Mesenchymal stem cell (in vitro differentiated cells and primary cell): ENCODE measurements at regions not wholly inside any gene's neighbourhood (a gene's known extent, or its start where the extent isn't known, plus 50 kb on each side); places are given as distances from the start of the nearest gene placed in this dataset.

Experiments used
- DNase-seq: peaks from one replicate; pipeline ENCODE4 v3.0.0-alpha.2; 2013
- H2AFZ ChIP-seq: one replicate; pipeline ENCODE4 v1.6.1; 2013; ENCODE audit warnings: low read depth, mild to moderate bottlenecking, control low read depth, inconsistent platforms, low read length, moderate library complexity
- H2AK5ac ChIP-seq: 2 replicates; pipeline ENCODE4 v1.6.1; 2013; ENCODE audit warnings: low read length, moderate library complexity, mild to moderate bottlenecking, inconsistent platforms; ENCODE audit not compliant: severe bottlenecking
- H2BK120ac ChIP-seq: one replicate; pipeline ENCODE4 v1.6.1; 2013; ENCODE audit warnings: low read depth, mild to moderate bottlenecking, inconsistent platforms, low read length, moderate library complexity
- H2BK12ac ChIP-seq, 2 experiments: one replicate each; pipeline ENCODE4 v1.6.1; 2013; ENCODE audit warnings: inconsistent platforms in 2 of 2, low read length in 2 of 2, mild to moderate bottlenecking in 2 of 2, moderate library complexity in 2 of 2, control low read depth in 1 of 2
- H2BK15ac ChIP-seq: one replicate; pipeline ENCODE4 v1.6.1; 2013; ENCODE audit warnings: mild to moderate bottlenecking, low read depth, inconsistent platforms; ENCODE audit not compliant: poor library complexity, severe bottlenecking
- H2BK5ac ChIP-seq: 2 replicates; pipeline ENCODE4 v1.6.1; 2013; ENCODE audit warnings: low read depth, mild to moderate bottlenecking, low read length, control low read depth, inconsistent platforms; ENCODE audit not compliant: poor library complexity, severe bottlenecking
- H3K14ac ChIP-seq, 2 experiments: one replicate each; pipeline ENCODE4 v1.6.1; 2013; ENCODE audit warnings: inconsistent platforms in 2 of 2, low read length in 2 of 2, control low read depth in 1 of 2, mild to moderate bottlenecking in 1 of 2, moderate library complexity in 1 of 2
- H3K18ac ChIP-seq, 2 experiments: one replicate each; pipeline ENCODE4 v1.6.1; 2013; ENCODE audit warnings: inconsistent platforms in 2 of 2, low read length in 2 of 2, control low read depth in 1 of 2, low read depth in 1 of 2, mild to moderate bottlenecking in 1 of 2
- H3K23ac ChIP-seq, 2 experiments: one replicate each; pipeline ENCODE4 v1.6.1; 2013; ENCODE audit warnings: inconsistent platforms in 2 of 2, low read length in 2 of 2, mild to moderate bottlenecking in 2 of 2, moderate library complexity in 2 of 2, control low read depth in 1 of 2
- H3K27ac ChIP-seq: 2 replicates; pipeline ENCODE4 v1.5.1; 2013; ENCODE audit warnings: mild to moderate bottlenecking, moderate library complexity, low read length, control low read depth, inconsistent platforms; ENCODE audit not compliant: poor library complexity, severe bottlenecking
- H3K27me3 ChIP-seq, 2 experiments: 2 replicates each; pipeline versions ENCODE4 v1.6.1 to v1.7.0; 2013; ENCODE audit warnings: low read length in 2 of 2, mild to moderate bottlenecking in 2 of 2, moderate library complexity in 2 of 2, control low read depth in 1 of 2, inconsistent platforms in 1 of 2; ENCODE audit not compliant: control insufficient read depth in 1 of 2, insufficient read depth in 1 of 2
- H3K36me3 ChIP-seq, 2 experiments: 2 replicates each; pipeline versions ENCODE4 v1.6.1 to v1.7.0; 2013; ENCODE audit warnings: low read length in 2 of 2, control low read depth in 1 of 2, inconsistent platforms in 1 of 2, low read depth in 1 of 2, mild to moderate bottlenecking in 1 of 2; ENCODE audit not compliant: insufficient read depth in 2 of 2, control insufficient read depth in 1 of 2
- H3K4ac ChIP-seq, 2 experiments: one replicate each; pipeline ENCODE4 v1.6.1; 2013; ENCODE audit warnings: inconsistent platforms in 2 of 2, low read length in 2 of 2, mild to moderate bottlenecking in 2 of 2, moderate library complexity in 2 of 2, control low read depth in 1 of 2, low read depth in 1 of 2
- H3K4me1 ChIP-seq: 2 replicates; pipeline ENCODE4 v1.6.1; 2013; ENCODE audit warnings: low read depth, low read length, control low read depth; ENCODE audit not compliant: control insufficient read depth, insufficient read depth
- H3K4me2 ChIP-seq: 2 replicates; pipeline ENCODE4 v1.6.1; 2013; ENCODE audit warnings: low read length, mild to moderate bottlenecking, inconsistent platforms; ENCODE audit not compliant: poor library complexity, severe bottlenecking
- H3K4me3 ChIP-seq, 2 experiments: 2 replicates each; pipeline versions ENCODE4 v1.5.1 to v1.7.0; 2013; ENCODE audit warnings: low read length in 2 of 2, mild to moderate bottlenecking in 2 of 2, control low read depth in 1 of 2, low read depth in 1 of 2; ENCODE audit not compliant: insufficient read depth in 1 of 2
- H3K79me1 ChIP-seq: replicated peaks from 2 replicates; pipeline ENCODE4 v1.6.1; 2013; ENCODE audit warnings: mild to moderate bottlenecking, control low read depth, low read length, inconsistent platforms; ENCODE audit not compliant: poor library complexity, severe bottlenecking
- H3K9ac ChIP-seq: 2 replicates; pipeline ENCODE4 v1.7.0; 2013; ENCODE audit warnings: mild to moderate bottlenecking, low read length, moderate library complexity
- H3K9me3 ChIP-seq: 2 replicates; pipeline ENCODE4 v1.7.0; 2013; ENCODE audit warnings: mild to moderate bottlenecking, low read length; ENCODE audit not compliant: control insufficient read depth
- H4K8ac ChIP-seq: one replicate; pipeline ENCODE4 v1.6.1; 2013; ENCODE audit warnings: inconsistent platforms, mild to moderate bottlenecking, low read length, moderate library complexity
- H4K91ac ChIP-seq: one replicate; pipeline ENCODE4 v1.6.1; 2013; ENCODE audit warnings: mild to moderate bottlenecking, low read length, inconsistent platforms
- WGBS: methylation state at CpG from one replicate; pipeline ENCODE4 v1.1.7; 2013; ENCODE audit warnings: mixed read lengths; 5-methylcytosine and 5-hydroxymethylcytosine counted together

- Histone ChIP-seq H3K4me3 (no peak overlapping the region), H3K9ac (no peak overlapping the region), H2BK12ac (peak overlapping the region in 1 of 2 experiments; percentile 30), H3K4ac (no peak overlapping the region), H2BK5ac (no peak overlapping the region), H3K14ac (no peak overlapping the region), H3K4me1 (no peaks in the 10 kb centered on the region), H3K9me3 (no peaks in the 10 kb centered on the region), H3K18ac (peak overlapping the region in 1 of 2 experiments; percentile 42), H2AK5ac (no peak overlapping the region), H4K8ac (no peak overlapping the region), H2BK120ac (no peak overlapping the region), H3K23ac (no peak overlapping the region), H2BK15ac (no peak overlapping the region), H3K4me2 (no peak overlapping the region), H4K91ac (no peak overlapping the region), H2AFZ (no peak overlapping the region), H3K27me3 (peaks cover 0 to 6% of the 10 kb centered on the region in 2 experiments), H3K36me3 (no peaks in the 10 kb centered on the region), H3K27ac (no peak overlapping the region), H3K79me1 (no peaks in the 10 kb centered on the region)
- DNase-seq, result no peak
- WGBS, result 85% methylated on average over 10 of the region's 14 CpGs
These were observed 151.0 kb upstream of the MSX2 start for GRCh38 chr5:174573221-174573994.

GRCh38 chr5:174575043-174575442, 149.3 kb upstream of the MSX2 start:
- Histone ChIP-seq H3K9me3 (no peaks in the 10 kb centered on the region), H3K4ac (no peak overlapping the region), H3K4me2 (no peak overlapping the region), H4K91ac (no peak overlapping the region), H3K4me1 (no peaks in the 10 kb centered on the region), H3K23ac (no peak overlapping the region), H3K27me3 (peaks cover 0 to 6% of the 10 kb centered on the region in 2 experiments), H3K14ac (no peak overlapping the region), H3K27ac (no peak overlapping the region), H2BK120ac (no peak overlapping the region), H3K79me1 (no peaks in the 10 kb centered on the region), H2AK5ac (no peak overlapping the region), H2AFZ (no peak overlapping the region), H2BK12ac (no peak overlapping the region), H3K4me3 (no peak overlapping the region), H2BK5ac (no peak overlapping the region), H3K18ac (no peak overlapping the region), H2BK15ac (no peak overlapping the region), H3K9ac (no peak overlapping the region), H3K36me3 (no peaks in the 10 kb centered on the region), H4K8ac (no peak overlapping the region)
- DNase-seq, result no peak
- WGBS, result 89% methylated on average over 2 of the region's 2 CpGs

GRCh38 chr5:174576042-174576441, 148.3 kb upstream of the MSX2 start:
- no peak overlapping the region for H2BK15ac ChIP-seq
- no peak overlapping the region for H2BK120ac ChIP-seq
- no peak overlapping the region for H3K18ac ChIP-seq
- H3K23ac ChIP-seq, result no peak overlapping the region
- H3K4me3 ChIP-seq, result no peak overlapping the region
- no peak overlapping the region for H2AK5ac ChIP-seq
- DNase-seq, result no peak
- no peaks in the 10 kb centered on the region for H3K36me3 ChIP-seq
- H3K4me1 ChIP-seq, result no peaks in the 10 kb centered on the region
- H3K14ac ChIP-seq, result no peak overlapping the region
- H4K8ac ChIP-seq, result no peak overlapping the region
- H2BK12ac ChIP-seq, result no peak overlapping the region
- H3K4me2 ChIP-seq, result no peak overlapping the region
- H3K4ac ChIP-seq, result no peak overlapping the region
- 100% methylated on average over 6 of the region's 6 CpGs for WGBS
- H4K91ac ChIP-seq, result no peak overlapping the region
- H3K27me3 ChIP-seq, result peaks cover 0 to 6% of the 10 kb centered on the region in 2 experiments
- no peak overlapping the region for H2AFZ ChIP-seq
- no peak overlapping the region for H3K9ac ChIP-seq
- H2BK5ac ChIP-seq, result no peak overlapping the region
- no peaks in the 10 kb centered on the region for H3K79me1 ChIP-seq
- no peaks in the 10 kb centered on the region for H3K9me3 ChIP-seq
- no peak overlapping the region for H3K27ac ChIP-seq

- no peaks in the 10 kb centered on the region for H3K36me3 ChIP-seq
- no peak overlapping the region for H3K4ac ChIP-seq
- H2BK120ac ChIP-seq, result no peak overlapping the region
- no peak overlapping the region for H2BK5ac ChIP-seq
- no peak overlapping the region for H3K9ac ChIP-seq
- peaks cover 0 to 9% of the 10 kb centered on the region in 2 experiments for H3K27me3 ChIP-seq
- no peaks in the 10 kb centered on the region for H3K9me3 ChIP-seq
- no peak overlapping the region for H4K91ac ChIP-seq
- H2AK5ac ChIP-seq, result no peak overlapping the region
- WGBS, result 21% methylated on average over 5 of the region's 5 CpGs
- no peak overlapping the region for H3K23ac ChIP-seq
- H3K18ac ChIP-seq, result no peak overlapping the region
- H3K14ac ChIP-seq, result no peak overlapping the region
- H2BK12ac ChIP-seq, result no peak overlapping the region
- H2AFZ ChIP-seq, result no peak overlapping the region
- no peaks in the 10 kb centered on the region for H3K4me1 ChIP-seq
- H3K4me2 ChIP-seq, result no peak overlapping the region
- no peaks in the 10 kb centered on the region for H3K79me1 ChIP-seq
- H4K8ac ChIP-seq, result no peak overlapping the region
- DNase-seq, result no peak
- no peak overlapping the region for H2BK15ac ChIP-seq
- H3K4me3 ChIP-seq, result no peak overlapping the region
- H3K27ac ChIP-seq, result no peak overlapping the region
These were observed 142.9 kb upstream of the MSX2 start for GRCh38 chr5:174581479-174581878.
